GM18505 (cell line): ENCODE measurements at regions not wholly inside any gene's neighbourhood (a gene's known extent, or its start where the extent isn't known, plus 50 kb on each side); places are given as distances from the start of the nearest gene placed in this dataset.

Source experiments
- ATAC-seq: cut with Tn5 transposase; IDR thresholded peaks from one replicate; pipeline ENCODE4 v1.9.1; 2021; ENCODE audit not compliant: unreplicated experiment
- POLR2A ChIP-seq: IDR thresholded peaks from 4 replicates; pipeline ENCODE4 v1.6.1; 2011; ENCODE audit warnings: borderline replicate concordance; ENCODE audit not compliant: insufficient read depth, insufficient read length; ENCODE audit errors: extremely low read depth

- no peak for TF ChIP-seq POLR2A
- ATAC-seq = no peak
These were observed 935.5 kb upstream of the SLC10A2 start for GRCh38 chr13:104001766-104002165.

- ATAC-seq = no peak
- TF ChIP-seq POLR2A = no peak
These were observed 930.5 kb upstream of the SLC10A2 start for GRCh38 chr13:103996733-103997132.

- no peak for TF ChIP-seq POLR2A
- no peak for ATAC-seq
These were observed 917.7 kb upstream of the SLC10A2 start for GRCh38 chr13:103983948-103984347.

GRCh38 chr13:103976371-103976770 is 910.2 kb upstream of the SLC10A2 start:
- ATAC-seq = no peak
- no peak for TF ChIP-seq POLR2A

GRCh38 chr13:103973740-103974139 is 907.5 kb upstream of the SLC10A2 start:
- no peak for TF ChIP-seq POLR2A
- no peak for ATAC-seq

- no peak for TF ChIP-seq POLR2A
- no peak for ATAC-seq
These were observed 903.4 kb upstream of the SLC10A2 start for GRCh38 chr13:103969520-103970050.

GRCh38 chr13:103965506-103966243 is 899.5 kb upstream of the SLC10A2 start:
- no peak for ATAC-seq
- TF ChIP-seq POLR2A = no peak

- TF ChIP-seq POLR2A = no peak
- no peak for ATAC-seq
These were observed 895.6 kb upstream of the SLC10A2 start for GRCh38 chr13:103961784-103962183.

- no peak for ATAC-seq
- TF ChIP-seq POLR2A = no peak
These were observed 894.9 kb upstream of the SLC10A2 start for GRCh38 chr13:103961129-103961528.

- no peak for ATAC-seq
- TF ChIP-seq POLR2A = no peak
These were observed 893.8 kb upstream of the SLC10A2 start for GRCh38 chr13:103960001-103960400.

- no peak for ATAC-seq
- no peak for TF ChIP-seq POLR2A
These were observed 892.5 kb upstream of the SLC10A2 start for GRCh38 chr13:103958691-103959090.

- no peak for ATAC-seq
- TF ChIP-seq POLR2A = no peak
These were observed 891.7 kb upstream of the SLC10A2 start for GRCh38 chr13:103957939-103958338.

- no peak for TF ChIP-seq POLR2A
- no peak for ATAC-seq
These were observed 887.6 kb upstream of the SLC10A2 start for GRCh38 chr13:103953859-103954258.

GRCh38 chr13:103952183-103952582 is 886.0 kb upstream of the SLC10A2 start:
- TF ChIP-seq POLR2A = no peak
- ATAC-seq = no peak
